ENCODE measurements at regions not wholly inside any gene's neighbourhood (a gene's known extent, or its start where the extent isn't known, plus 50 kb on each side); places are given as distances from the start of the nearest gene placed in this dataset.

- H3K4me1 Mint-ChIP-seq (ENCODE audit: low read depth), result no peaks in the 10 kb centered on the region
- no peak overlapping the region for H3K27ac Mint-ChIP-seq
- no peak overlapping the region for H3K4me3 Mint-ChIP-seq
- peaks cover 20% of the 10 kb centered on the region for H3K9me3 Mint-ChIP-seq
- H3K36me3 Mint-ChIP-seq (ENCODE audit: low read depth), result no peaks in the 10 kb centered on the region
- H3K27me3 Mint-ChIP-seq, result no peaks in the 10 kb centered on the region
Observed at GRCh38 chr2:153189091-153189888, 289.3 kb downstream of the RPRM start.

GRCh38 chr2:153179808-153180207 lies 298.8 kb downstream of the RPRM start:
- no peaks in the 10 kb centered on the region for H3K4me1 Mint-ChIP-seq (ENCODE audit: low read depth)
- H3K27ac Mint-ChIP-seq, result no peak overlapping the region
- H3K9me3 Mint-ChIP-seq, result no peaks in the 10 kb centered on the region
- H3K27me3 Mint-ChIP-seq, result no peaks in the 10 kb centered on the region
- H3K36me3 Mint-ChIP-seq (ENCODE audit: low read depth), result no peaks in the 10 kb centered on the region
- no peak overlapping the region for H3K4me3 Mint-ChIP-seq

- Mint-ChIP-seq H3K36me3 (ENCODE audit: low read depth) (no peaks in the 10 kb centered on the region), H3K27ac (no peak overlapping the region), H3K4me3 (no peak overlapping the region), H3K27me3 (no peaks in the 10 kb centered on the region), H3K9me3 (no peaks in the 10 kb centered on the region), H3K4me1 (ENCODE audit: low read depth) (no peaks in the 10 kb centered on the region)
Observed at GRCh38 chr2:153169609-153170008, 309.0 kb downstream of the RPRM start.

GRCh38 chr2:153165021-153165420 lies 313.5 kb downstream of the RPRM start:
- Mint-ChIP-seq H3K27ac (no peak overlapping the region), H3K27me3 (peaks cover 3% of the 10 kb centered on the region), H3K36me3 (ENCODE audit: low read depth) (no peaks in the 10 kb centered on the region), H3K9me3 (no peaks in the 10 kb centered on the region), H3K4me1 (ENCODE audit: low read depth) (no peaks in the 10 kb centered on the region), H3K4me3 (no peak overlapping the region)

- H3K27ac Mint-ChIP-seq, result no peak overlapping the region
- no peaks in the 10 kb centered on the region for H3K9me3 Mint-ChIP-seq
- peaks cover 3% of the 10 kb centered on the region for H3K27me3 Mint-ChIP-seq
- no peak overlapping the region for H3K4me3 Mint-ChIP-seq
- no peaks in the 10 kb centered on the region for H3K4me1 Mint-ChIP-seq (ENCODE audit: low read depth)
- no peaks in the 10 kb centered on the region for H3K36me3 Mint-ChIP-seq (ENCODE audit: low read depth)
Observed at GRCh38 chr2:153163055-153163454, 315.5 kb downstream of the RPRM start.

GRCh38 chr2:153156743-153157142 lies 321.8 kb downstream of the RPRM start:
- H3K27ac Mint-ChIP-seq, result no peak overlapping the region
- no peak overlapping the region for H3K4me3 Mint-ChIP-seq
- H3K4me1 Mint-ChIP-seq (ENCODE audit: low read depth), result no peaks in the 10 kb centered on the region
- H3K9me3 Mint-ChIP-seq, result no peaks in the 10 kb centered on the region
- H3K36me3 Mint-ChIP-seq (ENCODE audit: low read depth), result no peaks in the 10 kb centered on the region
- H3K27me3 Mint-ChIP-seq, result peaks cover 8% of the 10 kb centered on the region

GRCh38 chr2:153152036-153152435 lies 326.5 kb downstream of the RPRM start:
- H3K27ac Mint-ChIP-seq, result no peak overlapping the region
- H3K9me3 Mint-ChIP-seq, result no peaks in the 10 kb centered on the region
- no peak overlapping the region for H3K4me3 Mint-ChIP-seq
- H3K4me1 Mint-ChIP-seq (ENCODE audit: low read depth), result no peaks in the 10 kb centered on the region
- H3K36me3 Mint-ChIP-seq (ENCODE audit: low read depth), result no peaks in the 10 kb centered on the region
- H3K27me3 Mint-ChIP-seq, result peaks cover 4% of the 10 kb centered on the region

GRCh38 chr2:153145470-153145978 lies 333.0 kb downstream of the RPRM start:
- no peak overlapping the region for H3K4me3 Mint-ChIP-seq
- H3K27me3 Mint-ChIP-seq, result no peaks in the 10 kb centered on the region
- no peaks in the 10 kb centered on the region for H3K4me1 Mint-ChIP-seq (ENCODE audit: low read depth)
- H3K27ac Mint-ChIP-seq, result no peak overlapping the region
- H3K36me3 Mint-ChIP-seq (ENCODE audit: low read depth), result no peaks in the 10 kb centered on the region
- no peaks in the 10 kb centered on the region for H3K9me3 Mint-ChIP-seq

GRCh38 chr2:153143540-153143939 lies 335.0 kb downstream of the RPRM start:
- Mint-ChIP-seq H3K4me3 (no peak overlapping the region), H3K9me3 (no peaks in the 10 kb centered on the region), H3K4me1 (ENCODE audit: low read depth) (no peaks in the 10 kb centered on the region), H3K27me3 (peaks cover 4% of the 10 kb centered on the region), H3K36me3 (ENCODE audit: low read depth) (no peaks in the 10 kb centered on the region), H3K27ac (no peak overlapping the region)

GRCh38 chr2:153140498-153140897 lies 338.1 kb downstream of the RPRM start:
- no peaks in the 10 kb centered on the region for H3K36me3 Mint-ChIP-seq (ENCODE audit: low read depth)
- no peak overlapping the region for H3K27ac Mint-ChIP-seq
- no peak overlapping the region for H3K4me3 Mint-ChIP-seq
- peaks cover 4% of the 10 kb centered on the region for H3K27me3 Mint-ChIP-seq
- no peaks in the 10 kb centered on the region for H3K9me3 Mint-ChIP-seq
- H3K4me1 Mint-ChIP-seq (ENCODE audit: low read depth), result no peaks in the 10 kb centered on the region

GRCh38 chr2:153138651-153139375 lies 339.7 kb downstream of the RPRM start:
- Mint-ChIP-seq H3K36me3 (ENCODE audit: low read depth) (no peaks in the 10 kb centered on the region), H3K27me3 (peaks cover 4% of the 10 kb centered on the region), H3K9me3 (peaks cover 6% of the 10 kb centered on the region), H3K27ac (no peak overlapping the region), H3K4me1 (ENCODE audit: low read depth) (no peaks in the 10 kb centered on the region), H3K4me3 (no peak overlapping the region)

GRCh38 chr2:153136216-153136615 lies 342.3 kb downstream of the RPRM start:
- Mint-ChIP-seq H3K4me1 (ENCODE audit: low read depth) (no peaks in the 10 kb centered on the region), H3K4me3 (no peak overlapping the region), H3K27me3 (peaks cover 4% of the 10 kb centered on the region), H3K36me3 (ENCODE audit: low read depth) (no peaks in the 10 kb centered on the region), H3K27ac (no peak overlapping the region), H3K9me3 (peaks cover 6% of the 10 kb centered on the region)

GRCh38 chr2:153134725-153135124 lies 343.8 kb downstream of the RPRM start:
- no peaks in the 10 kb centered on the region for H3K4me1 Mint-ChIP-seq (ENCODE audit: low read depth)
- H3K27me3 Mint-ChIP-seq, result peaks cover 4% of the 10 kb centered on the region
- H3K36me3 Mint-ChIP-seq (ENCODE audit: low read depth), result no peaks in the 10 kb centered on the region
- H3K9me3 Mint-ChIP-seq, result peaks cover 6% of the 10 kb centered on the region
- no peak overlapping the region for H3K4me3 Mint-ChIP-seq
- no peak overlapping the region for H3K27ac Mint-ChIP-seq

- Mint-ChIP-seq H3K36me3 (ENCODE audit: low read depth) (no peaks in the 10 kb centered on the region), H3K27me3 (no peaks in the 10 kb centered on the region), H3K27ac (no peak overlapping the region), H3K4me3 (no peak overlapping the region), H3K9me3 (peaks cover 6% of the 10 kb centered on the region), H3K4me1 (ENCODE audit: low read depth) (no peaks in the 10 kb centered on the region)
Observed at GRCh38 chr2:153133716-153134115, 344.8 kb downstream of the RPRM start.

GRCh38 chr2:153132418-153132817 lies 346.1 kb downstream of the RPRM start:
- Mint-ChIP-seq H3K36me3 (ENCODE audit: low read depth) (no peaks in the 10 kb centered on the region), H3K27ac (no peak overlapping the region), H3K9me3 (peaks cover 6% of the 10 kb centered on the region), H3K4me3 (no peak overlapping the region), H3K4me1 (ENCODE audit: low read depth) (no peaks in the 10 kb centered on the region), H3K27me3 (no peaks in the 10 kb centered on the region)

Data from stimulated activated naive CD8-positive, alpha-beta T cell treated with anti-CD3 and anti-CD28 coated beads, Interleukin-15, Interleukin-2, amounts not matched to agents 100 ng/mL and 50 ng/mL, for 24 hours (primary cell).